Large intestine (tissue), 3 donors: ENCODE measurements at regions not wholly inside any gene's neighbourhood (a gene's known extent, or its start where the extent isn't known, plus 50 kb on each side); places are given as distances from the start of the nearest gene placed in this dataset.
"Not testable (repeated sequence)": the region's sequence is repeated elsewhere in the genome, so short reads cannot be mapped to it uniquely, and the experiment has no call there.

Experiments
- DNase-seq, 2 donors: peaks; one replicate each; pipeline versions ENCODE4 v3.0.0 to v3.0.0-alpha.2; 2013
- H3K27ac ChIP-seq: one replicate; pipeline ENCODE4 v1.5.1; 2013; ENCODE audit warnings: low read length
- H3K27me3 ChIP-seq: 2 replicates; pipeline ENCODE4 v1.6.1; 2013; ENCODE audit warnings: low read length; ENCODE audit not compliant: control insufficient read depth, insufficient read depth
- H3K36me3 ChIP-seq: 2 replicates; pipeline ENCODE4 v1.6.1; 2013; ENCODE audit warnings: low read length; ENCODE audit not compliant: control insufficient read depth, insufficient read depth
- H3K4me1 ChIP-seq: one replicate; pipeline ENCODE4 v1.6.1; 2013; ENCODE audit warnings: low read length; ENCODE audit not compliant: control insufficient read depth, insufficient read depth
- H3K4me3 ChIP-seq: one replicate; pipeline ENCODE4 v1.5.1; 2013; ENCODE audit warnings: low read length
- H3K9me3 ChIP-seq: one replicate; pipeline ENCODE4 v1.6.1; 2013; ENCODE audit warnings: mild to moderate bottlenecking, low read depth, low read length, moderate library complexity; ENCODE audit not compliant: control insufficient read depth
- WGBS: methylation state at CpG from one replicate; pipeline ENCODE4 v1.1.5; 2013; ENCODE audit warnings: low lambda C conversion rate; ENCODE audit not compliant: insufficient coverage; 5-methylcytosine and 5-hydroxymethylcytosine counted together

- DNase-seq, H3K4me3 ChIP-seq, H3K4me1 ChIP-seq, H3K27me3 ChIP-seq, H3K9me3 ChIP-seq, H3K36me3 ChIP-seq, H3K27ac ChIP-seq: not testable (repeated sequence)
- WGBS: no CpG with 5 or more reads among the region's 5 CpGs
Measured at GRCh38 chr1:118803128-118803527, 185.0 kb downstream of the TBX15 start.

GRCh38 chr1:118791094-118791691 lies 196.9 kb downstream of the TBX15 start:
- WGBS: 100% methylated on average over 1 of the region's 2 CpGs
- H3K9me3 ChIP-seq: no peaks in the 10 kb centered on the region
- no peaks in the 10 kb centered on the region for H3K27me3 ChIP-seq
- no peak for DNase-seq
- no peaks in the 10 kb centered on the region for H3K36me3 ChIP-seq
- H3K4me3 ChIP-seq: no peak overlapping the region
- H3K4me1 ChIP-seq: no peaks in the 10 kb centered on the region
- H3K27ac ChIP-seq: no peak overlapping the region

GRCh38 chr1:118788463-118788862 lies 199.7 kb downstream of the TBX15 start:
- DNase-seq: no peak
- Histone ChIP-seq H3K27me3 (no peaks in the 10 kb centered on the region), H3K36me3 (no peaks in the 10 kb centered on the region), H3K4me1 (no peaks in the 10 kb centered on the region), H3K4me3 (no peak overlapping the region), H3K9me3 (no peaks in the 10 kb centered on the region), H3K27ac (no peak overlapping the region)
- whole genome bisulfite sequencing: no CpG with 5 or more reads among the region's 1 CpG

- Histone ChIP-seq H3K27me3 (no peaks in the 10 kb centered on the region), H3K4me3 (no peak overlapping the region), H3K9me3 (no peaks in the 10 kb centered on the region), H3K36me3 (no peaks in the 10 kb centered on the region), H3K4me1 (no peaks in the 10 kb centered on the region), H3K27ac (no peak overlapping the region)
- no CpG with 5 or more reads among the region's 4 CpGs for WGBS
- DNase-seq: no peak
Measured at GRCh38 chr1:118786454-118787155, 201.5 kb downstream of the TBX15 start.

GRCh38 chr1:118785246-118785645 lies 202.9 kb downstream of the TBX15 start:
- WGBS: 40% methylated on average over 1 of the region's 2 CpGs
- Histone ChIP-seq H3K27ac (no peak overlapping the region), H3K27me3 (no peaks in the 10 kb centered on the region), H3K9me3 (no peaks in the 10 kb centered on the region), H3K36me3 (no peaks in the 10 kb centered on the region), H3K4me3 (no peak overlapping the region), H3K4me1 (no peaks in the 10 kb centered on the region)
- no peak for DNase-seq

- H3K4me3 ChIP-seq: no peak overlapping the region
- DNase-seq: no peak
- no peak overlapping the region for H3K27ac ChIP-seq
- H3K4me1 ChIP-seq: no peaks in the 10 kb centered on the region
- WGBS: 100% methylated on average over 1 of the region's 2 CpGs
- H3K27me3 ChIP-seq: no peaks in the 10 kb centered on the region
- H3K36me3 ChIP-seq: no peaks in the 10 kb centered on the region
- no peaks in the 10 kb centered on the region for H3K9me3 ChIP-seq
Measured at GRCh38 chr1:118783095-118783758, 204.9 kb downstream of the TBX15 start.

GRCh38 chr1:118773656-118774055 lies 214.5 kb downstream of the TBX15 start:
- Histone ChIP-seq H3K36me3 (no peaks in the 10 kb centered on the region), H3K27me3 (no peaks in the 10 kb centered on the region), H3K9me3 (no peaks in the 10 kb centered on the region), H3K4me1 (no peaks in the 10 kb centered on the region), H3K4me3 (no peak overlapping the region), H3K27ac (no peak overlapping the region)
- DNase-seq: no peak
- no CpG with 5 or more reads among the region's 1 CpG for WGBS

- H3K27me3 ChIP-seq: no peaks in the 10 kb centered on the region
- H3K36me3 ChIP-seq: no peaks in the 10 kb centered on the region
- DNase-seq: no peak
- no peaks in the 10 kb centered on the region for H3K4me1 ChIP-seq
- WGBS: 80% methylated on average over 1 of the region's 2 CpGs
- no peak overlapping the region for H3K27ac ChIP-seq
- H3K9me3 ChIP-seq: no peaks in the 10 kb centered on the region
- no peak overlapping the region for H3K4me3 ChIP-seq
Measured at GRCh38 chr1:118767971-118768370, 220.2 kb downstream of the TBX15 start.

GRCh38 chr1:118753976-118754375 lies 234.2 kb downstream of the TBX15 start:
- Histone ChIP-seq H3K9me3 (no peaks in the 10 kb centered on the region), H3K27me3 (no peaks in the 10 kb centered on the region), H3K4me1 (no peaks in the 10 kb centered on the region), H3K27ac (no peak overlapping the region), H3K36me3 (no peaks in the 10 kb centered on the region), H3K4me3 (no peak overlapping the region)
- WGBS: no CpG with 5 or more reads among the region's 1 CpG
- DNase-seq: no peak

- H3K27ac ChIP-seq: no peak overlapping the region
- H3K4me3 ChIP-seq: no peak overlapping the region
Measured at GRCh38 chr1:118751166-118751565, 237.0 kb downstream of the TBX15 start.

More at GRCh38 chr1:118751166-118751565, 237.0 kb downstream of the TBX15 start:
- no peaks in the 10 kb centered on the region for H3K9me3 ChIP-seq
- no peak for DNase-seq
- H3K27me3 ChIP-seq: no peaks in the 10 kb centered on the region
- H3K4me1 ChIP-seq: no peaks in the 10 kb centered on the region
- no peaks in the 10 kb centered on the region for H3K36me3 ChIP-seq
